RWPE2 (cell line): ENCODE measurements at regions not wholly inside any gene's neighbourhood (a gene's known extent, or its start where the extent isn't known, plus 50 kb on each side); places are given as distances from the start of the nearest gene placed in this dataset.
"Not testable (repeated sequence)": the region's sequence is repeated elsewhere in the genome, so short reads cannot be mapped to it uniquely, and the experiment has no call there.

Experiments
- ATAC-seq: fragments of 200-7000 bp; cut with Tn5 transposase; 3 replicates; pipeline ENCODE4 v1.9.1; 2021; ENCODE audit warnings: low read depth
- DNase-seq: peaks from one replicate; pipeline ENCODE4 v3.0.0-alpha.2; 2020; ENCODE audit warnings: low spot score
- H3K27ac ChIP-seq: fragments of 450-650 bp; 2 replicates; pipeline ENCODE4 v1.5.1; 2017; ENCODE audit warnings: mild to moderate bottlenecking; ENCODE audit not compliant: poor library complexity, severe bottlenecking
- H3K27me3 ChIP-seq: fragments of 250-450 bp; sonication (Bioruptor Pico); 2 replicates; pipeline ENCODE4 v1.5.1; 2021; ENCODE audit warnings: mild to moderate bottlenecking, moderate library complexity; ENCODE audit not compliant: insufficient read depth, poor library complexity, severe bottlenecking
- H3K36me3 ChIP-seq: fragments of 250-450 bp; sonication (Bioruptor Pico); 2 replicates; pipeline ENCODE4 v1.5.1; 2020; ENCODE audit warnings: low read depth, mild to moderate bottlenecking, moderate library complexity
- H3K4me1 ChIP-seq: fragments of 250-450 bp; sonication (Bioruptor Pico); 2 replicates; pipeline ENCODE4 v1.5.1; 2021; ENCODE audit warnings: mild to moderate bottlenecking, moderate library complexity; ENCODE audit not compliant: insufficient read depth, poor library complexity, severe bottlenecking
- H3K4me3 ChIP-seq: fragments of 250-450 bp; sonication (Bioruptor Pico); 2 replicates; pipeline ENCODE4 v1.5.1; 2021; ENCODE audit warnings: mild to moderate bottlenecking, moderate library complexity; ENCODE audit not compliant: severe bottlenecking
- H3K9me3 ChIP-seq: fragments of 250-450 bp; sonication (Bioruptor Pico); 2 replicates; pipeline ENCODE4 v1.5.1; 2021; ENCODE audit warnings: mild to moderate bottlenecking, moderate library complexity; ENCODE audit not compliant: severe bottlenecking
- TF ChIP-seq, protein P1 (sequence below): fragments of 450-650 bp; IDR thresholded peaks from one replicate; pipeline ENCODE4 v1.5.1; 2017; ENCODE audit warnings: mild to moderate bottlenecking, moderate library complexity; ENCODE audit not compliant: poor library complexity, severe bottlenecking

DNA sequence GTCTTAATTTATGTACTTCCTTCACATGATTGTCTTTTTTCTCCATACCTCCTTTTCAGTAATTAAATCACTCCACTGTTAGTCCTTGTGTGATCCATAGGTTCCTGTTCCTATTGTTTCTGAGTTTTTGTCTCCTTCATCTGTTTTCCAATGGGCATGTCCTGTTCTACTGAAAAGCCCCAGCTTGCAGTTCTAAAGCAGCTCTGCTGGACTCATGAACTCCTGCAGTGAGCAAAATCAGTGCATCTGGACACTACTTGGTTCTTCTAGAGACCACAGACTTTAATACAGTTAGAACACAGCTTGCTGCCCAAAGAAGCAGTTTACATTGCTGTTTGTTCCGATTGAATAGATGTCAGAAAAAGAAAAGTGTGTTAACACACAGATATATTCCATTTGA is 593.3 kb upstream of the HS3ST5 start:
- ATAC-seq (no peak), DNase-seq (no peak)
- Histone ChIP-seq H3K4me1 (no peaks in the 10 kb centered on the region), H3K27ac (no peak overlapping the region), H3K4me3 (no peak overlapping the region), H3K9me3 (no peaks in the 10 kb centered on the region), H3K36me3 (no peaks in the 10 kb centered on the region), H3K27me3 (no peaks in the 10 kb centered on the region)
- TF ChIP-seq, protein P1, sequence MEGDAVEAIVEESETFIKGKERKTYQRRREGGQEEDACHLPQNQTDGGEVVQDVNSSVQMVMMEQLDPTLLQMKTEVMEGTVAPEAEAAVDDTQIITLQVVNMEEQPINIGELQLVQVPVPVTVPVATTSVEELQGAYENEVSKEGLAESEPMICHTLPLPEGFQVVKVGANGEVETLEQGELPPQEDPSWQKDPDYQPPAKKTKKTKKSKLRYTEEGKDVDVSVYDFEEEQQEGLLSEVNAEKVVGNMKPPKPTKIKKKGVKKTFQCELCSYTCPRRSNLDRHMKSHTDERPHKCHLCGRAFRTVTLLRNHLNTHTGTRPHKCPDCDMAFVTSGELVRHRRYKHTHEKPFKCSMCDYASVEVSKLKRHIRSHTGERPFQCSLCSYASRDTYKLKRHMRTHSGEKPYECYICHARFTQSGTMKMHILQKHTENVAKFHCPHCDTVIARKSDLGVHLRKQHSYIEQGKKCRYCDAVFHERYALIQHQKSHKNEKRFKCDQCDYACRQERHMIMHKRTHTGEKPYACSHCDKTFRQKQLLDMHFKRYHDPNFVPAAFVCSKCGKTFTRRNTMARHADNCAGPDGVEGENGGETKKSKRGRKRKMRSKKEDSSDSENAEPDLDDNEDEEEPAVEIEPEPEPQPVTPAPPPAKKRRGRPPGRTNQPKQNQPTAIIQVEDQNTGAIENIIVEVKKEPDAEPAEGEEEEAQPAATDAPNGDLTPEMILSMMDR = no peak

DNA sequence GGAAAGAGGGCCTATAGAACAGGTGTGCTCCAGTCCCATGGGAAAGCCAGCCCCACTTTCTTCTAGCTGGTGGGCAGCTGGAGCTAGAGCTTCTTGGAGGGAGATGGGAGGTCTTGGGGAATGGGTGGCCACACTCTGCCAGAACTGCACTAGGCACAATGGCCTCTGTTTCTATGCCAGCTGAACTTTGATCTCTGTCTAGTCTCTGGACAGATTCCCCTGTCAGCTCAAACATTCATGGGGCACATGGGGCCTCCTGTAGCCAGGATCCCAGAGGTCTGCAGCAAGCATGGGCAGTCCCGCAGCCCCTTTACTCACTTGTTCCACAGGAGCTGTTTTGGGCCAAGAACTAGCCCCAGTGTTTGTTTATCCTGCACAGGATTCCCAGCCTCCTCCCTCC is 591.3 kb upstream of the HS3ST5 start:
- no peaks in the 10 kb centered on the region for H3K9me3 ChIP-seq
- DNase-seq (no peak), ATAC-seq (no peak)
- no peak overlapping the region for H3K4me3 ChIP-seq
- H3K4me1 ChIP-seq = no peaks in the 10 kb centered on the region
- TF ChIP-seq, protein P1 = no peak
- no peak overlapping the region for H3K27ac ChIP-seq
- no peaks in the 10 kb centered on the region for H3K36me3 ChIP-seq
- H3K27me3 ChIP-seq = no peaks in the 10 kb centered on the region

- H3K27me3 ChIP-seq, ATAC-seq, H3K27ac ChIP-seq, DNase-seq, H3K36me3 ChIP-seq, H3K4me1 ChIP-seq, H3K9me3 ChIP-seq, H3K4me3 ChIP-seq: not testable (repeated sequence)
Observed at GRCh38 chr6:114928731-114929130, 585.9 kb upstream of the HS3ST5 start.

DNA sequence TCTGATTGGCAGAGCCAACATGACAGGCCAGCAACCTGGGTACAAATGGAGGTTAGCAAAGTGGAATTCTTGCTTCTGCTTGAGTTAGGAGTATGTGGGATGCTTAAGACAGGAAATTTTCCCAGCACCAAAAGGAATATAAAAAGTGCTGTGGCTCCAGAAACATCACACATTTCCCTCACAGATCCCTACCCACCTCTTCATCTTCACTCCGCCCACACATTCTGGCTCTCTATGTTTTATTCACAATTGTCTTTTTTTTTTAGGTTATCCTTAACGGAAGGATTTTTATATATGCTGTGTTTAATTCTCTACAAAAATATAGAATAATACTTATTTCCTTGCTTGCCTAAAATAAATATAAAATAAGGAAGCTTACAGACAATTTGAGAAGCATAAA is 563.3 kb upstream of the HS3ST5 start:
- ATAC-seq = no peak
- Histone ChIP-seq H3K36me3 (no peaks in the 10 kb centered on the region), H3K4me3 (no peak overlapping the region), H3K27me3 (peaks cover 3% of the 10 kb centered on the region), H3K9me3 (no peaks in the 10 kb centered on the region), H3K4me1 (no peaks in the 10 kb centered on the region), H3K27ac (no peak overlapping the region)
- no peak for DNase-seq
- TF ChIP-seq, protein P1 = no peak

DNA sequence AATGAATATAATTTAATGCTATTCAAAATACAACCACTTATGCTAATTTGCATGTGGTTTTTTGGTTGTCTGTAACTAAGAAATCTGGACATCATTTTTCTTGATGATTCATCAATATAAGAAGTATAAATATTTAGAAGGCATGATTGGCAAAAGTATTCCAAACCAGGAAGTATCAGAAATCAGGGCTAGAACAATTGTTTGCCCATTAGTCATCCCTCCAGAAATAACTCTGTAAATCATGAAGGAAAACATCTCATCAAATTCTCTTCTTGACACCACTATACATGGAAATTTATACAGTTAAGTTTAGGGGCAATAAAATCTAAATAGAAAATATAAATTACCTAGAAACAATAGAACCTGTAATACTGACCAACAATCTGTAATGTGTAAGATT is 554.7 kb upstream of the HS3ST5 start:
- no peak for ATAC-seq
- TF ChIP-seq, protein P1 = no peak

More for the DNA sequence above, 554.7 kb upstream of the HS3ST5 start:
- Histone ChIP-seq H3K36me3 (no peaks in the 10 kb centered on the region), H3K4me1 (no peaks in the 10 kb centered on the region), H3K27me3 (no peaks in the 10 kb centered on the region), H3K9me3 (no peaks in the 10 kb centered on the region), H3K4me3 (no peak overlapping the region), H3K27ac (no peak overlapping the region)
- no peak for DNase-seq
